MCF 10A (cell line): ENCODE measurements at regions not wholly inside any gene's neighbourhood (a gene's known extent, or its start where the extent isn't known, plus 50 kb on each side); places are given as distances from the start of the nearest gene placed in this dataset.

Experiments used
- BruUV-seq: library from RNA; stranded (reverse); fragments of 400-500 nt; replicated peaks from 2 replicates; lab custom pipeline; 2021; lab: Mats Ljungman, UMichigan
- CTCF ChIA-PET: fragments of 300-600 bp; sonication (Branson Sonifier 250); formaldehyde crosslinking; extraction: SDS; loops from one replicate; lab custom pipeline; 2021; ENCODE audit warnings: antibody characterized with exemption, inconsistent platforms; lab: Yijun Ruan, JAX
- POLR2A ChIA-PET: fragments of 300-600, 350-650 bp; sonication (Branson Sonifier 250); formaldehyde crosslinking; extraction: SDS; loops from one replicate; lab custom pipeline; 2020; ENCODE audit warnings: antibody characterized with exemption, inconsistent platforms; lab: Yijun Ruan, JAX
- DNase-seq: peaks from one replicate; pipeline ENCODE4 v3.0.0-alpha.2; 2018; ENCODE audit not compliant: unreplicated experiment
- H3K27ac Mint-ChIP-seq: one replicate; pipeline ENCODE4 v1.8.0; 2022; ENCODE audit warnings: mild to moderate bottlenecking, low read depth, mixed read lengths; ENCODE audit not compliant: unreplicated experiment
- H3K27me3 Mint-ChIP-seq: one replicate; pipeline ENCODE4 v1.8.0; 2022; ENCODE audit warnings: mixed read lengths; ENCODE audit not compliant: insufficient read depth, unreplicated experiment
- H3K36me3 Mint-ChIP-seq: one replicate; pipeline ENCODE4 v1.8.0; 2022; ENCODE audit warnings: mild to moderate bottlenecking, moderate library complexity, mixed read lengths; ENCODE audit not compliant: insufficient read depth, unreplicated experiment
- H3K4me1 Mint-ChIP-seq: one replicate; pipeline ENCODE4 v1.8.0; 2022; ENCODE audit warnings: mixed read lengths; ENCODE audit not compliant: insufficient read depth, unreplicated experiment
- H3K4me3 Mint-ChIP-seq: one replicate; pipeline ENCODE4 v1.8.0; 2022; ENCODE audit warnings: mild to moderate bottlenecking, moderate library complexity, mixed read lengths; ENCODE audit not compliant: unreplicated experiment
- H3K9me3 Mint-ChIP-seq: one replicate; pipeline ENCODE4 v1.8.0; 2022; ENCODE audit warnings: mixed read lengths; ENCODE audit not compliant: unreplicated experiment
- intact Hi-C: fragments of 100-400 bp; cut with micrococcal nuclease; formaldehyde crosslinking; loops from 2 replicates; pipeline ENCODE4 v1.14.1; 2022
- TF ChIP-seq, protein P1 (sequence below): fragments of 200-600 bp; IDR thresholded peaks from one replicate; pipeline ENCODE4 v1.8.0; 2022; ENCODE audit warnings: antibody characterized with exemption, mild to moderate bottlenecking; ENCODE audit not compliant: unreplicated experiment

DNA sequence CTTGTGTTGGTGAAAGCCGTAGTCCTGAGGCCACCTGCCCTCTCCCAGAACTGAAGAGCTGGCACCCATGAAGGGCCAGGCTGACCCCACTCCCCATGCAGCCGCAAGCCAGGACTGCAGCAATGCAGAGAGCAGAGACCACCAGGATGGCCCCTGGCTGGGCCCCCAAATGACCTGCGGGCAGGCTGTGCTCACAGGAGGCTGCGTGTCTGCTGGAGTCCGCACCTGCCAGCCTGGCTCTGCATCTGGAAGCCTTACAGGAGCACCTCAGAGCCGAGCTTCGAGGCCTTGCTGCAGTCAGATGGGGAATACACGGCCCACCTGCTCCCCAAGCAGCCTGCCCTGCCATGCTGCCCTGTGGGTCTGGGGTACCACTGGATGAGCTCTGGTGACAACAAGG lies 1336.8 kb downstream of the TBC1D22A start:
- TF ChIP-seq, protein P1, sequence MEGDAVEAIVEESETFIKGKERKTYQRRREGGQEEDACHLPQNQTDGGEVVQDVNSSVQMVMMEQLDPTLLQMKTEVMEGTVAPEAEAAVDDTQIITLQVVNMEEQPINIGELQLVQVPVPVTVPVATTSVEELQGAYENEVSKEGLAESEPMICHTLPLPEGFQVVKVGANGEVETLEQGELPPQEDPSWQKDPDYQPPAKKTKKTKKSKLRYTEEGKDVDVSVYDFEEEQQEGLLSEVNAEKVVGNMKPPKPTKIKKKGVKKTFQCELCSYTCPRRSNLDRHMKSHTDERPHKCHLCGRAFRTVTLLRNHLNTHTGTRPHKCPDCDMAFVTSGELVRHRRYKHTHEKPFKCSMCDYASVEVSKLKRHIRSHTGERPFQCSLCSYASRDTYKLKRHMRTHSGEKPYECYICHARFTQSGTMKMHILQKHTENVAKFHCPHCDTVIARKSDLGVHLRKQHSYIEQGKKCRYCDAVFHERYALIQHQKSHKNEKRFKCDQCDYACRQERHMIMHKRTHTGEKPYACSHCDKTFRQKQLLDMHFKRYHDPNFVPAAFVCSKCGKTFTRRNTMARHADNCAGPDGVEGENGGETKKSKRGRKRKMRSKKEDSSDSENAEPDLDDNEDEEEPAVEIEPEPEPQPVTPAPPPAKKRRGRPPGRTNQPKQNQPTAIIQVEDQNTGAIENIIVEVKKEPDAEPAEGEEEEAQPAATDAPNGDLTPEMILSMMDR = no peak
- intact Hi-C loops = no loop called here
- Mint-ChIP-seq H3K9me3 (peaks cover 21% of the 10 kb centered on the region), H3K4me1 (no peaks in the 10 kb centered on the region), H3K36me3 (peaks cover 4% of the 10 kb centered on the region), H3K27me3 (no peaks in the 10 kb centered on the region), H3K27ac (no peak overlapping the region), H3K4me3 (no peak overlapping the region)
- no peak for DNase-seq
- ChIA-PET POLR2A (no interaction called here), CTCF (no interaction called here)
- BruUV-seq = no TSS peak

GRCh38 chr22:48098921-48099245 lies 1336.4 kb downstream of the TBC1D22A start:
- intact Hi-C loops = no loop called here
- TF ChIP-seq, protein P1 = no peak
- peaks cover 4% of the 10 kb centered on the region for H3K36me3 Mint-ChIP-seq
- peaks cover 18% of the 10 kb centered on the region for H3K9me3 Mint-ChIP-seq
- H3K27ac Mint-ChIP-seq = no peak overlapping the region
- POLR2A ChIA-PET = no interaction called here
- BruUV-seq = no TSS peak
- no peaks in the 10 kb centered on the region for H3K4me1 Mint-ChIP-seq
- no peak overlapping the region for H3K4me3 Mint-ChIP-seq
- CTCF ChIA-PET = no interaction called here
- no peaks in the 10 kb centered on the region for H3K27me3 Mint-ChIP-seq
- DNase-seq = no peak

DNA sequence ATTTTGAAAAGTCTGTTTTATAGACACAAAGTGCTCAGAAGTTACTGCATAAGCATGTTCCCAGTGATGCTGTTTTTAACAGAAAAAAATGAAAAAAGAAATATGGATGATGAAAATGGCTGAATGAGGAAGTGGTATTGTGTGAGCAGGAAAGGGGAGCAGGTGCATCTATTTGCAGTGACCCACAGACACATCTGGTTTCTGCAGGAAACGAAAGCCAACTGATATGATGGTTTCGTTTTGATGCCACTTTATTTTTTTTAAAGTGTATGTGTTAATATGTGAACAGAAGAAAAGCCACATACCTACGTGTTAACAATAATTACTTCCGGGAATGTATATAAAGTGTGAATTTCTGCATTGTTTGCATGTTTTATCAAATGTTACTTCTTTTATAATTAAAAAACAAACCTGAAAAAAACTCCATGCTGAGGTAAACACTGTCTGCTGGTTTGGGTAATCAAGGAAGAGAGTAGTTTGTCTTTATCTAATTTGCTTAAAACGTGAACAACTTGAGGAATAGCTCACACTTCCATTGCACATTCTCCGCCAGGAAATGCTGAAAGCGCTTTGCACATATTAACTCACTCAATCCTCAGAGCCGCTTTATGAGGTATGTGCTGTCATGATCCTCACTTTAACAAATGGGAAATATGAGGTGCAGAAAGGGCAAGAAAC lies 1335.9 kb downstream of the TBC1D22A start:
- no peak overlapping the region for H3K4me3 Mint-ChIP-seq
- no peaks in the 10 kb centered on the region for H3K4me1 Mint-ChIP-seq
- DNase-seq = no peak
- peaks cover 18% of the 10 kb centered on the region for H3K9me3 Mint-ChIP-seq
- ChIA-PET POLR2A (no interaction called here), CTCF (no interaction called here)
- H3K27ac Mint-ChIP-seq = no peak overlapping the region
- no TSS peak for BruUV-seq
- H3K36me3 Mint-ChIP-seq = peaks cover 2% of the 10 kb centered on the region
- TF ChIP-seq, protein P1 = no peak
- no peaks in the 10 kb centered on the region for H3K27me3 Mint-ChIP-seq
- intact Hi-C loops = no loop called here

DNA sequence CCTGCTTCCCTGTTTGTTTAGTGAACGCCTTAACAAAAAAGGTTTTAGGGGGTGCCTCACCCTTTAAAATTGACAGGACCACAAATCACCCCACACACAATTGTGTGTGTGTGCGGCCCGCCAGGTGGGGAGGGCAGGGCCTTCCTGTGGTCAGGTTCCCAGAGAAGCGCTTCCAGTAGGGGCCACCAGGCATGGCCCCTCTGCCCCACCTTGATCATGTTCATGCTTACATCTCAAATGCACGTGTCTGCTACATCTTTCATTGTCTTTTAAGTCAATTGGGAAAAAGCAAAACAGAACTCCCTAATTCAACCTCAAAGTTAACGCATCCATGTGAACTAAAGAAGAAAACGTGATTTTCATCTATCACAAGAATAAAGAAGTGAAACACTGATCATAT lies 1335.3 kb downstream of the TBC1D22A start:
- Mint-ChIP-seq H3K4me1 (no peaks in the 10 kb centered on the region), H3K9me3 (peaks cover 13% of the 10 kb centered on the region)
- POLR2A ChIA-PET = no interaction called here

More for the DNA sequence above, 1335.3 kb downstream of the TBC1D22A start:
- TF ChIP-seq, protein P1 = no peak
- Mint-ChIP-seq H3K27me3 (no peaks in the 10 kb centered on the region), H3K4me3 (no peak overlapping the region), H3K27ac (no peak overlapping the region), H3K36me3 (no peaks in the 10 kb centered on the region)
- no TSS peak for BruUV-seq
- CTCF ChIA-PET = no interaction called here
- intact Hi-C loops = no loop called here
- no peak for DNase-seq
